Activated naive CD4-positive, alpha-beta T cell treated with anti-CD3 and anti-CD28 coated beads, Interleukin-2, amount 50 U/mL, for 72 hours (primary cell): ENCODE measurements at regions not wholly inside any gene's neighbourhood (a gene's known extent, or its start where the extent isn't known, plus 50 kb on each side); places are given as distances from the start of the nearest gene placed in this dataset.

ENCODE experiments used
- ATAC-seq, 2 donors: fragments of 150-1000 bp; cut with Tn5 transposase; 2 replicates each; pipeline ENCODE4 v1.10.0; 2021; ENCODE audit warnings: mild to moderate bottlenecking in 2 of 2, moderate library complexity in 2 of 2
- DNase-seq, 2 donors: peaks; one replicate each; pipeline ENCODE4 v3.0.0; 2021 to 2022; ENCODE audit warnings: low spot score in 2 of 2
- H3K27ac Mint-ChIP-seq, 2 donors: one replicate each; pipeline ENCODE4 v1.8.0; 2022; ENCODE audit warnings: mild to moderate bottlenecking in 2 of 2, mixed read lengths in 2 of 2
- H3K36me3 Mint-ChIP-seq, 2 donors: one replicate each; pipeline ENCODE4 v1.8.0; 2022; ENCODE audit warnings: mixed read lengths in 2 of 2
- H3K9me3 Mint-ChIP-seq, 2 donors: one replicate each; pipeline ENCODE4 v1.8.0; 2022; ENCODE audit warnings: mixed read lengths in 2 of 2

DNA sequence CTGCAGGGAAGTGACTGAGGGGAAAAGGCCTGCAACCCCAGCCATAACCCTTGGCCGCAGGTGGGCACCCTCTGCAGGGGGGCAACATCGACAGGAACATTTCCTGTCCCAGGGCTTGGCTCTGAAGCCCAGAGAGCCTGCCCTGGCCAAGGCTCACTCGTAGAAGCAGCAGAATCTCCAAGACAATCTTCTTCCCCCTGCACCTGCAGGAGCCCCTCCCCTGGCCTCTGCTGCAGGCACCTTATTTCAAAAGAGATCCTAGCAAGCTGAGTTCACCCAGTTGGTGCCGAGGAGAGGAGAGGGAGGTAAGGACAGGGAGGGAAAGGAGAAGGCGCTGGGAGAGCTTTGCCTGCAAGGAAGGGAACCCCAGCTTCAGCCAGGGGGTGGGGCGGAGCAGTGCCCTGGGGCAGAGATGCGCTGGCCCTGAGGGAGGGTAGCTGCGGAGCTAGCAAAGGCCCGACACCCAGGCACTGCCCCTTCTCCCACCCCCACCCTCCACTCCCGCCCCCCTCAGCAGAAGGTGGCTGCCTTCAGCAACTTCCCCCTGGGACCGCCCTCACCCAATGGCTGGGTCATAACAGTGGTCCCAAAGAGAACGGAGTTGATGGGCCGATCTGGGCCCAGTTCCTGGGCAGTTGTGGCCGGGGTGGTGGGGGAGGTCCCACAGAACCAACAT is 104.3 kb upstream of the TNRC6C start:
- DNase-seq (no peak), ATAC-seq (no peak)
- H3K9me3 Mint-ChIP-seq = peaks cover 0 to 8% of the 10 kb centered on the region in 2 donors
- H3K36me3 Mint-ChIP-seq = no peaks in the 10 kb centered on the region
- H3K27ac Mint-ChIP-seq = no peak overlapping the region

- no peak overlapping the region for H3K27ac Mint-ChIP-seq
- no peaks in the 10 kb centered on the region for H3K36me3 Mint-ChIP-seq
- H3K9me3 Mint-ChIP-seq = peaks cover 0 to 8% of the 10 kb centered on the region in 2 donors
- no peak for DNase-seq
- no peak for ATAC-seq
These were observed 103.5 kb upstream of the TNRC6C start for GRCh38 chr17:77854759-77855745.

- Mint-ChIP-seq H3K36me3 (no peaks in the 10 kb centered on the region), H3K27ac (peak overlapping the region in 1 of 2 donors; percentile 57), H3K9me3 (peaks cover 8% of the 10 kb centered on the region in 2 donors)
- no peak for ATAC-seq
- no peak for DNase-seq
These were observed 101.8 kb upstream of the TNRC6C start for GRCh38 chr17:77856551-77857305.

DNA sequence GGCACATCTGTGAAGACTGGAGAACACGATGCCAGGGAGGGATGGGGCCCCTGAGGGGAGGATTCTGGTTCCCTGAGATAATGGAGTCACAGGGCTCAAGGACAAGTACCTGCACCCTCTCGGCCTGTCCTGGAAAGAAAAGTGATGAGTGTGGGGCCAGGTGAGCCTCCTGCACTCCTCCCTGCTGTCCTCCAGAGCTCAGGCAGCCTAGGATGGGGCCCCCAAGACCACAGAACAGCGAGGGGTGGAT is 101.3 kb upstream of the TNRC6C start:
- ATAC-seq (no peak), DNase-seq (no peak)
- no peaks in the 10 kb centered on the region for H3K36me3 Mint-ChIP-seq
- peaks cover 8% of the 10 kb centered on the region in 2 donors for H3K9me3 Mint-ChIP-seq
- peak overlapping the region in 1 of 2 donors; percentile 57 for H3K27ac Mint-ChIP-seq

DNA sequence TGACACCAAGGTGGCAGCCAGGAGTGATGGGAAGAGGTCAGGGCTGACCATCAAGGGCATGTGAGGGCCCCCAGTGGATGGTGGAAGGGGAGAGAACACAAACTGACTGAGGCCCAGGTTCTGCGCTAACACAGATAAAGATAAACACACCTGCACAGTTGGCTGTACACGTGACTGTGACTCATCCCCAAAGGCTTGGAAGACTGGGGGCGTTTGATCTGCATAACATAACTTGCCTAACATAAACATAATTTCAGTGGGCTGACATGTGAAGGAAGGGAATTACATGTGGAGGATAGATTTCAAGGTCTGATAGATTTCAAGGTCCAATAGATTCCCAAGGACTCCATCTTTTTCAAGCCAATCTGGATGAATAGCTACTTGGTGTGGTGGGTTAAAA is 100.9 kb upstream of the TNRC6C start:
- H3K27ac Mint-ChIP-seq = peak overlapping the region in 1 of 2 donors; percentile 57
- no peaks in the 10 kb centered on the region for H3K36me3 Mint-ChIP-seq
- ATAC-seq = peak; percentile 61 to 72
- H3K9me3 Mint-ChIP-seq = peaks cover 8% of the 10 kb centered on the region in 2 donors
- DNase-seq = no peak

DNA sequence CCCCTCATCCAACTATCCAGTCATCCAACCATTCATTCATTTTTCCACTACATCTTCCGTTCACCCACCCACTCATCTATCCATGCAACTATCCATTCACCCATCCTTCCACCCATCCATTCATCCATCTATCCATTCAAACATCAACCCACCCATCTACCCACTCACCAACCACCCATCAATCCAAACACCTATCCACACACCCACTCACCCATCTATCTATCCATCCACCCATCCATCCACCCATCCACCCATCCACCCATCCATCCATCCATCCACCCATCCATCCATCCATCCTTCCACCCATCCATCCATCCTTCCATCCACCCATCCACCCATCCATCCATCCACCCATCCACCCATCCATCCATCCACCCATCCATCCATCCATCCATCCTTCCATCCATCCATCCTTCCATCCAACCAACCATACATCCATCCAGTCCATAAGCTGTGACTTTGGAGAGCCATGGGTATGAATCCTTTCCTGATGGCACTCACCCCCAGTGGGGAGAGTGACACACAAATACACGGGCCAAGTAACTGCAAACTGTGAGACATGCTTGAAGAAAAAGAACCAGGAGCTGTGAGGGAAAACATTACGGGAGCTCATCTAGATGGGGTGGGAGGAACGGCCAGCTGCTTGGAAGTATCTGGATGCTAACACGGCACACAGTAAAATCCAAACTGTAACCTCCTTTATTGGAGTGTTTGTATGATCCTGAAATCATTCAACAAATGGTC is 100.0 kb upstream of the TNRC6C start:
- peaks cover 8% of the 10 kb centered on the region in 2 donors for H3K9me3 Mint-ChIP-seq
- ATAC-seq = no peak
- no peaks in the 10 kb centered on the region for H3K36me3 Mint-ChIP-seq
- no peak overlapping the region for H3K27ac Mint-ChIP-seq
- DNase-seq = no peak

DNA sequence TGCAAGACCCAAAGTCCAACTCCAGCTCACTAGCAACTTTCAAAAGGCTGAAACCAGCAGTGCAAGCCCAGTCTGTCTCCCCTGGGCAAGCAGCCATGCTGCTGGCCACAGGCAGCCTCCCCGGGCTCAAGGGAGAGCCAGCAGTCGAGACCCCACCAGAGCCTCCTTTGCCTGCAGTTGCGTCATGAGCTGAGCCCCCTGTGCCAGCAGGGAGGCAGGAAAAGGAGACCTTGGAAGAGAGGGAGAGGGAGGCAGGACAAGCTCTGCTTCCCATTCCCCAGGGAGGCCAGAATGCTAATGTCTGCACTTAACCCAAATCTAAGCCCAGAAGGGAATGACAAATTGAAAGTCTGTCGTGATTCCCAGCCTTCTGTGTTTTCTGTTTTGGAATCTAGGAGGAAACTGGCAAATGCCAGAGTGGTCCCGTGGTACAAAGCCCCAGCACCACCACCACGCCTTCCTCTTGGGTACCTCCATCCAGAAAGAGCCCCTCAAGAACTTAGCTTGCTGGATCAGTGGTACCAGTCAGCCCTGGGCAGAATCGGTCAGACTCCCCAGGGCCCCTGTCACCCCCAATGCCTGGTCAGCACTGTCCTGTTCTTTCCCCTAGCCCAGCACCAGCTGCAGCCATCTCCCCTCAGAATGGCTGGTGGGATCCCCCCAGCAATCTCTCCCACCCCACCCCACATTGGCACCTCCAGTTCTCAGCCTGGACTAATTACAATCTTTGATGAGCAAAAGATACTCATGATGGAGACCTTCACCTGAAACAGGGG is 99.3 kb upstream of the TNRC6C start:
- Mint-ChIP-seq H3K36me3 (no peaks in the 10 kb centered on the region), H3K9me3 (peaks cover 8% of the 10 kb centered on the region in 2 donors), H3K27ac (no peak overlapping the region)
- no peak for DNase-seq
- ATAC-seq = no peak

DNA sequence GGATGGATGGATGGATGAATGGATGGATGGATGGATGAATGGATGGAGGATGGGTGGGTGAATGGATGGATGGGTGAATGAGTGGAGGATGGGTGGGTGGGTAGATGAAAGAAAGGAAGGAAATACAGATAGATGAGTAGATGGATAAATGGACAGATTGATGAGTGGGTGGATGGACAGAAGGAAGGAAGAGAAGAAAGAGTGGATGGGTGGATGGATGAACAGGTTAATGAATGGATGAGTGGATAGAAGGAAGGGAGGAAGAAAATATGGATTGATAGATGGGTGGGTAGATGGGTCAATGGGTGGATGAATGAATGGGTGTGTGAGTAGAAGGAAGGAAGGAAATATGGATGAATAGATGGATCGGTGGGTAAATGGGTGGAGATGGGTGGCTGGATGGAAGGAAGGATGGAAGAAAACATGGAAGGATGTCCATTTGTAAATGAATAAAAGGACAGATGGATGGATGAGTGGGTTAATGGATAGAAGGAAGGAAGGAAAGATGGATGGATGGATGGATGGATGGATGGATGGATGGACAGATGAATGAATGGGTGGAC is 97.3 kb upstream of the TNRC6C start:
- ATAC-seq (no peak), DNase-seq (no peak)
- Mint-ChIP-seq H3K9me3 (peaks cover 8% of the 10 kb centered on the region in 2 donors), H3K27ac (no peak overlapping the region), H3K36me3 (no peaks in the 10 kb centered on the region)

DNA sequence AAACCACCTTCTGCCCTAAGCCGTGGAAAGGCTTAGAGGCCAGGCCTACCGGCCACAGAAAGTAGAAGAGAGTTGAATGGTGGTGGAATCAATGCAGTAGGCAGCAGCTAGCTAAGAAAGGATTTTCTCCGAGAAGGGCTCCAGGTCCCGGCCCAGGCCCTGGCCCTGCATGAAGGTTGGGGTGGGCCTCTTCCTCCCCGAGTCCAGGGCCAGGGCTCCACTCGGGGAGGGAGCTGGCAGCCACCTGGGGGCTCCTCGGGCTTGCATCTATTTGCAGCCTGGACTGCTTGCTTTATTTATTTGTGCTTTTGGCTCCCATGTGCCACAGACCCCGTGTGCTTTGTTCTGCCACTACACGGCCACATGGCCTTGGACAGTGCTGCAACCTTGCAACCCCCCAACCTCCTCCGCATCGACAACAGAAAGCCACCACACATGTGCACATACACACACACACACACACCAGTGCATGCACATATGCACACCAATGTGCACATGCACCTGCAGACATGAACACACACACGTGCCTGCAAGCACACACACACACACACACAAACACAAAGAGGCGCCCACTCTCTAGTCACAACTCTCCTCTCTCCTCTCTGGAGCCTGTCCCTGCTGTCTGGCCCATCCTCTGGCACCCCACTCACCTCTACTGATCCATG is 96.4 kb upstream of the TNRC6C start:
- Mint-ChIP-seq H3K27ac (no peak overlapping the region), H3K36me3 (no peaks in the 10 kb centered on the region), H3K9me3 (peaks cover 8% of the 10 kb centered on the region in 2 donors)
- ATAC-seq (no peak), DNase-seq (no peak)

- H3K27ac Mint-ChIP-seq = no peak overlapping the region
- peaks cover 6 to 8% of the 10 kb centered on the region in 2 donors for H3K9me3 Mint-ChIP-seq
- ATAC-seq (no peak), DNase-seq (no peak)
- no peaks in the 10 kb centered on the region for H3K36me3 Mint-ChIP-seq
These were observed 95.4 kb upstream of the TNRC6C start for GRCh38 chr17:77862890-77863813.

- Mint-ChIP-seq H3K27ac (no peak overlapping the region), H3K36me3 (no peaks in the 10 kb centered on the region), H3K9me3 (peaks cover 0 to 8% of the 10 kb centered on the region in 2 donors)
- DNase-seq (no peak), ATAC-seq (peak in 1 of 2 donors; percentile 27)
These were observed 94.7 kb upstream of the TNRC6C start for GRCh38 chr17:77863814-77864161.

- DNase-seq = no peak
- H3K27ac Mint-ChIP-seq = no peak overlapping the region
- H3K36me3 Mint-ChIP-seq = no peaks in the 10 kb centered on the region
- no peak for ATAC-seq
- peaks cover 0 to 8% of the 10 kb centered on the region in 2 donors for H3K9me3 Mint-ChIP-seq
These were observed 94.0 kb upstream of the TNRC6C start for GRCh38 chr17:77864234-77865111.

DNA sequence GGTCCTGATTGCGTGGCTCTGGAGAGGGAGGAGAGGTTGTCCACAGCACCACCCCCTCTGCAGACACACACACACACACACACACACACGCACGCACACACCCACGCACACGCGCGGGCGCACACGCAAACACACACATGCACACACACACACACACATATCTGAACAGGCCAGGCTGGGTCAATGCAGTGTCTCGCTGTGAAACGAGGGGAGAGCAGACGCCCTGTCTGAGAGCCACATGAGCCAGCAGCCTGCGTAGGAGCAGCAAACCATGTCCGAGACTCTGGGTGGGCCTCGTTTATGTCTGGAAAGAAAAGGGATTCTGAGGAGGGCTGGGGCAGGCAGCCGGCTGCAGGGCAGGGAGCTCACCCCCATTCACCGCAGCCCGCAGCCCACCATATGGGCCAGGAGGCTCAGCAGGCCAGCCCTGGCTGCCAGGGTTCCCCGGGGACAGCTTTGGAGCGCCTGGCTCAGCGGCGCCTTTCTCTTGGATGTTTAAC is 93.3 kb upstream of the TNRC6C start:
- peaks cover 0 to 8% of the 10 kb centered on the region in 2 donors for H3K9me3 Mint-ChIP-seq
- ATAC-seq (no peak), DNase-seq (no peak)
- H3K36me3 Mint-ChIP-seq = no peaks in the 10 kb centered on the region
- H3K27ac Mint-ChIP-seq = no peak overlapping the region
